ENCODE measurements at regions not wholly inside any gene's neighbourhood (a gene's known extent, or its start where the extent isn't known, plus 50 kb on each side); places are given as distances from the start of the nearest gene placed in this dataset.

DNA sequence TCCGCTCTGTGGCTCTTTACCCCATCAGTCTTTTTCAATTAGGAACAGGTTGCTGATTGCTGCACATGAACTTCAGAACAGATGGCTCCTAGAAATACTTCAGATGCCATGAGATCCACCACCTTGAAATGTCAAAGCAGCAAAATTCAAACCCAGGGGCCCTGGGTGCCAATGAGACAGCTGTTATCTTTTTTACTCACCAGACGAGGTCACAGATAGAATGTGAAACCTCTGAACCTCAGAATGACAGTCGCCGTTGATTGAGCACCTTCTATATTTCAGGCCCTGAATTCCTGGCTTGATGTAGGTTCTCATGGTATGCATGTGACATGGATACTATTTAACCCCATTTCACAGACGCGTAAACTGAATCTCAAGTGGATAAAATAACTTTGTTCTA, 63.0 kb downstream of the MAF start:
- TF ChIP-seq EZH2 (IDR thresholded peaks at IDR 0.05; ENCODE audit: borderline replicate concordance, low read depth, low read length, severe bottlenecking) (no peak), CTCF (IDR thresholded peaks at IDR 0.05; ENCODE audit: borderline replicate concordance, extremely low read depth, low read length, poor library complexity, severe bottlenecking) (no peak)
- Histone ChIP-seq H3K36me3 (ENCODE audit: insufficient read depth, low read length) (no peaks in the 10 kb centered on the region), H3K4me1 (ENCODE audit: insufficient read depth, low read length) (no peaks in the 10 kb centered on the region), H3K9ac (ENCODE audit: low read depth, low read length) (no peak overlapping the region), H3K79me2 (ENCODE audit: insufficient read depth, low read length) (no peaks in the 10 kb centered on the region), H3K4me3 (ENCODE audit: low read depth in 1 of 2, low read length in 2 of 2) (no peak overlapping the region), H3K27me3 (ENCODE audit: insufficient read depth, low read length, poor library complexity) (no peaks in the 10 kb centered on the region), H3K4me2 (ENCODE audit: insufficient read depth, low read length) (no peak overlapping the region), H4K20me1 (ENCODE audit: insufficient read depth, low read length) (no peaks in the 10 kb centered on the region), H3K9me3 (ENCODE audit: insufficient read depth, low read length, severe bottlenecking) (no peaks in the 10 kb centered on the region), H2AFZ (ENCODE audit: low read depth, low read length) (no peak overlapping the region), H3K27ac (ENCODE audit: low read length) (no peak overlapping the region)
- ATAC-seq (ENCODE audit: insufficient read depth, low read depth) = no peak
- DNase-seq = no peak

- Histone ChIP-seq H2AFZ (ENCODE audit: low read depth, low read length) (no peak overlapping the region), H3K4me2 (ENCODE audit: insufficient read depth, low read length) (no peak overlapping the region), H3K4me3 (ENCODE audit: low read depth in 1 of 2, low read length in 2 of 2) (no peak overlapping the region), H3K9ac (ENCODE audit: low read depth, low read length) (no peak overlapping the region), H3K9me3 (ENCODE audit: insufficient read depth, low read length, severe bottlenecking) (no peaks in the 10 kb centered on the region), H3K36me3 (ENCODE audit: insufficient read depth, low read length) (no peaks in the 10 kb centered on the region), H3K79me2 (ENCODE audit: insufficient read depth, low read length) (no peaks in the 10 kb centered on the region), H3K27me3 (ENCODE audit: insufficient read depth, low read length, poor library complexity) (no peaks in the 10 kb centered on the region), H4K20me1 (ENCODE audit: insufficient read depth, low read length) (no peaks in the 10 kb centered on the region), H3K4me1 (ENCODE audit: insufficient read depth, low read length) (no peaks in the 10 kb centered on the region), H3K27ac (ENCODE audit: low read length) (no peak overlapping the region)
- no peak for ATAC-seq (ENCODE audit: insufficient read depth, low read depth)
- no peak for DNase-seq
- no peak for TF ChIP-seq CTCF (IDR thresholded peaks at IDR 0.05; ENCODE audit: borderline replicate concordance, extremely low read depth, low read length, poor library complexity, severe bottlenecking)
- no peak for TF ChIP-seq EZH2 (IDR thresholded peaks at IDR 0.05; ENCODE audit: borderline replicate concordance, low read depth, low read length, severe bottlenecking)
These were observed 63.6 kb downstream of the MAF start for GRCh38 chr16:79536958-79537357.

DNA sequence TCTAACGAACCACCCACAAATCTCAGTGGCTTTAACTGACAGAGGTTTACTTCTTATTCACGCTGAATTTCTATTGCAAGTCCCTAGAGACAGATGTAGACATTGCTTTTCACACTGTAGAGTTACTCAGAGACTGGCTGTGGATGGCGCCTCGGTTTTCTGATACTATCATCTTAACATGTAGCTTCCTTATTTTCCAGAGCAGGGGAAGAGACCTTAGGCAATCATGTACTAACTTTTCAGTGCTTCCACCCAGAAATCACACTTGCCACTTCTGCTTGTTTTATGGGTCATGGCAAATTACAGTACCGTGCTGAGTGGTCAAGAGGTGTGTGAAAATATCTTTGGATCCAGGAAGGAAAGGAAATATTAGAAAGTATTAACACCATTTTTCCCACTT, 65.4 kb downstream of the MAF start:
- no peak overlapping the region for H3K27ac ChIP-seq (ENCODE audit: low read length)
- H3K9ac ChIP-seq (ENCODE audit: low read depth, low read length) = no peak overlapping the region
- H2AFZ ChIP-seq (ENCODE audit: low read depth, low read length) = no peak overlapping the region
- H3K36me3 ChIP-seq (ENCODE audit: insufficient read depth, low read length) = no peaks in the 10 kb centered on the region
- no peak overlapping the region for H3K4me2 ChIP-seq (ENCODE audit: insufficient read depth, low read length)
- no peaks in the 10 kb centered on the region for H3K4me1 ChIP-seq (ENCODE audit: insufficient read depth, low read length)
- TF ChIP-seq CTCF (IDR thresholded peaks at IDR 0.05; ENCODE audit: borderline replicate concordance, extremely low read depth, low read length, poor library complexity, severe bottlenecking) (no peak), EZH2 (IDR thresholded peaks at IDR 0.05; ENCODE audit: borderline replicate concordance, low read depth, low read length, severe bottlenecking) (no peak)
- DNase-seq = no peak
- no peaks in the 10 kb centered on the region for H3K9me3 ChIP-seq (ENCODE audit: insufficient read depth, low read length, severe bottlenecking)
- H3K4me3 ChIP-seq (ENCODE audit: low read depth in 1 of 2, low read length in 2 of 2) = no peak overlapping the region
- no peak for ATAC-seq (ENCODE audit: insufficient read depth, low read depth)
- no peaks in the 10 kb centered on the region for H3K27me3 ChIP-seq (ENCODE audit: insufficient read depth, low read length, poor library complexity)
- no peaks in the 10 kb centered on the region for H3K79me2 ChIP-seq (ENCODE audit: insufficient read depth, low read length)
- no peaks in the 10 kb centered on the region for H4K20me1 ChIP-seq (ENCODE audit: insufficient read depth, low read length)

DNA sequence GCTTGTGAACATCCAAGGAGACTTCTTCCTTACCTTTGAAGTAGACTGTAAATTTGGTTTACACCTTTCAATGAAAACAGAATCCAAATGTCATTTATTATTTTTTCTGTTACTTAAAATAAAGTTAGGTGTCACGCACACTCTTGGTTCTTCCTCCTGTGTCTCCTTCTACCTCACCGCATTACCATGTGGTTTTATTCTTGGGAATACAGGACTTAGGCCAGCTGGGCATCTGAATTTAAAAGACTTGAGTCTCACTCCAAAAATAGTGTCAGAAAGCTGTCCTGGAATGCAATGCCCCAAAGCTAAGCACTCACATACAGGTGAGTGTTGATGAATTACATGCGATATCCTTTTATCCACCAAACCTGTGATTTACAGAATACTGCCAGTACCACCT, 66.4 kb downstream of the MAF start:
- Histone ChIP-seq H3K27ac (ENCODE audit: low read length) (no peak overlapping the region), H3K27me3 (ENCODE audit: insufficient read depth, low read length, poor library complexity) (no peaks in the 10 kb centered on the region), H3K4me2 (ENCODE audit: insufficient read depth, low read length) (no peak overlapping the region), H3K4me1 (ENCODE audit: insufficient read depth, low read length) (no peaks in the 10 kb centered on the region), H2AFZ (ENCODE audit: low read depth, low read length) (no peak overlapping the region), H3K79me2 (ENCODE audit: insufficient read depth, low read length) (no peaks in the 10 kb centered on the region), H3K9ac (ENCODE audit: low read depth, low read length) (no peak overlapping the region), H3K36me3 (ENCODE audit: insufficient read depth, low read length) (no peaks in the 10 kb centered on the region), H3K9me3 (ENCODE audit: insufficient read depth, low read length, severe bottlenecking) (no peaks in the 10 kb centered on the region), H4K20me1 (ENCODE audit: insufficient read depth, low read length) (no peaks in the 10 kb centered on the region), H3K4me3 (ENCODE audit: low read depth in 1 of 2, low read length in 2 of 2) (no peak overlapping the region)
- DNase-seq (no peak), ATAC-seq (ENCODE audit: insufficient read depth, low read depth) (no peak)
- TF ChIP-seq CTCF (IDR thresholded peaks at IDR 0.05; ENCODE audit: borderline replicate concordance, extremely low read depth, low read length, poor library complexity, severe bottlenecking) (no peak), EZH2 (IDR thresholded peaks at IDR 0.05; ENCODE audit: borderline replicate concordance, low read depth, low read length, severe bottlenecking) (no peak)

Data from DND-41 (cell line).